Activated gamma-delta T cell treated with anti-CD3 and anti-CD28 coated beads, Interleukin-2, amount 50 U/mL, for 16 hours (primary cell): ENCODE measurements at regions not wholly inside any gene's neighbourhood (a gene's known extent, or its start where the extent isn't known, plus 50 kb on each side); places are given as distances from the start of the nearest gene placed in this dataset.
A peak's percentile ranks its signal among the peaks of the same experiment; 100 is the strongest.
"Not testable (repeated sequence)": the region's sequence is repeated elsewhere in the genome, so short reads cannot be mapped to it uniquely, and the experiment has no call there.

ENCODE experiments used
- DNase-seq: peaks from one replicate; pipeline ENCODE4 v3.0.0-alpha.2; 2020; ENCODE audit warnings: low read depth

GRCh38 chr14:106768972-106769700 lies 1242.8 kb downstream of the TMEM121 start:
- not testable (repeated sequence) for DNase-seq

DNA sequence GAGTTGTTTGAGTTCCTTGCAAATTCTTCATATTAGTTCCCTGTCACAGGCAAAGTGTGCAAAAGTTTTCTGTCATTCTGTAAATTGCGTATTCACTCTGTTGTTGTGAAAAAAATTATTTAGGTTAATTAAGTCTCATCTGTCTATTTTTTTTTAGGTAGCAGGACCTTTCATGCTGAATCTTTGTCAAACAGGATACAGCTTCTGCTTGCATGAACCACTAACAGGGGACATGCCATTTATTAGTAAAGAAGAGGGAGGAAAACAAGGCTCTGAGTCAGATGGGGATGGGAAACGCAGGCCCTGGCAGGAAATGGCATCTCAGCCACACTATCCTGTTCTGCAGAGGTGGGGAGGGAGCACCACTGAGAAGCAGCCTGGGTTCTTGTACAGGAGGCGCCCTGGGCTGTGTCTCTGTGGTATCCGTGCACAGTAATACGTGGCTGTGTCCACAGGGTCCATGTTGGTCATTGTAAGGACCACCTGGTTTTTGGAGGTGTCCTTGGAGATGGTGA lies 1243.8 kb downstream of the TMEM121 start:
- not testable (repeated sequence) for DNase-seq

- peak; percentile 74 for DNase-seq
Observed at GRCh38 chr14:106774889-106775480, 1248.6 kb downstream of the TMEM121 start.

- DNase-seq, result no peak
Observed at GRCh38 chr14:106776395-106776983, 1250.1 kb downstream of the TMEM121 start.

DNA sequence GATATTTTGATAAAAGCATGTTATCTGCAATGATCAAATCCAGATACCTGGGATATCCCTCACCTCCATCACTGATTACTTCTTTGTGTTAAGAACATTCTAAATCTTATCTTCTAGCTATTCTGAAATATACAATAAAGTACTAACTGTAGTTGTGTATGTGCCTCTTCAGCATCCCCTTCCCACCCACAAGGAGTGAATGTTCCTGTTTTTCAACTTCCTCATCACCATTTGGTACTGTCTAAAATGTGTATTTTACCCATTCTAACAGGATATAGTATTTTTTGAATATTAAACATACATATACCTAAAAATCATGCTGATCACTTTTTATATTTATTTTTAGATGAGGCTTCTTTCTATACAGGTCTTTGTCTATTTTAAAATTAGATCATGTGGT lies 1252.6 kb downstream of the TMEM121 start:
- no peak for DNase-seq

GRCh38 chr14:106786697-106787096 lies 1260.3 kb downstream of the TMEM121 start:
- no peak for DNase-seq

- DNase-seq, result no peak
Observed at GRCh38 chr14:106787626-106788025, 1261.2 kb downstream of the TMEM121 start.

- DNase-seq, result no peak
Observed at GRCh38 chr14:106788534-106788933, 1262.2 kb downstream of the TMEM121 start.

- DNase-seq, result no peak
Observed at GRCh38 chr14:106789318-106789717, 1262.9 kb downstream of the TMEM121 start.

GRCh38 chr14:106790189-106791036 lies 1264.0 kb downstream of the TMEM121 start:
- peak; percentile 67 for DNase-seq

- DNase-seq, result no peak
Observed at GRCh38 chr14:106792543-106792942, 1266.2 kb downstream of the TMEM121 start.

DNA sequence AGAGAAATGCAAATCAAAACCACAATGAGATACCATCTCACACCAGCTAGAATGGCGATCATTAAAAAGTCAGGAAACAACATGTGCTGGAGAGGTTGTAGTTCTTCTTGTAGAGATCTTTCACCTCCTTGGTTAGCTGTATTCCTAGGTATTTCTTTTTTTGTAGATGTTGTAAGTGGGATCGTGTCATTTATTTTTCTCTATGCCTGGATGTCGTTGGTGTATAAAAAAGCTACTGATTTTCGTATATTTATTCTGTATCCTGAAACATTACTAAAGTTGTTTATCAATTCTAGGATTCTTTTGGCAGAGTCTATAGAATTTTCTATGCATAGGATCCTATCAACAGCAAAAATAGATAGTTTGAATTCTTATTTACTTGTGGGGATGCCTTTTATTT lies 1271.8 kb downstream of the TMEM121 start:
- not testable (repeated sequence) for DNase-seq

DNA sequence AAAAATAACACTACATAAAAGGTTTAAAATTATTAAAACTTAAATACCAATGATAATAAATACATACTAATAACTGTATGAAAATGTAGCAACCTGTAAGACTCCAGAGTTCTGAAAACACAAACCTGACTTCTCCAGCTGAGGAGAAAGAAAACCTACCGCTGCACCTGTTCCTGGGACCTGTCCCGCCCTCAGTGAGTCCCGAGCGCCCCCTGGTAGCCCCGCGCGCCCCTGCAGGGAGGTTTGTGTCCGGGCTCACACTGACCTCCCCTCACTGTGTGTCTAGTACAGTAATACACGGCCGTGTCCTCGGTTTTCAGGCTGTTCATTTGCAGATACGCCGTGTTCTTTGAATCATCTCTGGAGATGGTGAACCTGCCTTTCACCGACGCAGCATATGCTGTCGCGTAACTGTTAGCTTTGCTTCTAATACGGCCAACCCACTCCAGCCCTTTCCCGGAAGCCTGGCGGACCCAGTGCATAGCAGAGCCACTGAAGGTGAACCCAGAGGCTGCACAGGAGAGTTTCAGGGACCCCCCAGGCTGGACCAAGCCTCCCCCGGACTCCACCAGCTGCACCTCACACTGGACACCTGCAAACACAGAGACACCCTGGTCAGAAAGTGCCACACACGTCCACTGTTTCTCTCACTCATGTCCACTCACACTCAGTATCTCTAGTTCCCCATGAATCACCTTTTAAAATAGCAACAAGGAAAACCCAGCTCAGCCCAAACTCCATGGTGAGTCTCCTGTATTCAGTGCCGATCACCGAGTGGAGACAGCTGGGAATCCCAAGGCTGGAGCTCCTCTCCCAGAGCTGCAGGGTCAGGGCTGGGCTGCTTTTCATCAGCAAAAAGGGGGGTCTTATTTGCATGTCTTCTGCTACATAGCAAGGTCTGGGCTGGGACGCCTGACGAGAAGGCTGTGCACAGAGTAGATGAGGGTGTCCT lies 1276.3 kb downstream of the TMEM121 start:
- no peak for DNase-seq

GRCh38 chr14:106803379-106803778 lies 1277.0 kb downstream of the TMEM121 start:
- no peak for DNase-seq

GRCh38 chr14:106807493-106807892 lies 1281.1 kb downstream of the TMEM121 start:
- DNase-seq, result no peak

DNA sequence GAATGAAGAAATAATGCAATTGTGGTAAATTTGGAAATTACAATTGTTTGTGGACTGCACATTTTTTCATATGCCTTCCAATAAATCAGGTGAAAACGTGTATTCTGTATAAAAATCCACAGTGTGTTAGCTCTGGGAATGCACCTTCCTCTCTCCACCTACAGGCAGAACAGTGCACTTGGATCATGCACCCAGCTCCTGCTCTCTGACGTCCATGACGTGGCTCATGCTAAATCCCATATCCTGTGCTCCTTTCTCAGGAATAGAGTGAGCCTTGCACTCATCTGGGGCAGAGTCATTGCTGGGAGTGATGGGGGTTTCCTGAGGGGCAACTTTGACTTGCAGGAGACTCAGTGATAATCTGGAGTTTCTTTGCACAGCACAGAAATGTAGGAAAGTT lies 1282.1 kb downstream of the TMEM121 start:
- no peak for DNase-seq

DNA sequence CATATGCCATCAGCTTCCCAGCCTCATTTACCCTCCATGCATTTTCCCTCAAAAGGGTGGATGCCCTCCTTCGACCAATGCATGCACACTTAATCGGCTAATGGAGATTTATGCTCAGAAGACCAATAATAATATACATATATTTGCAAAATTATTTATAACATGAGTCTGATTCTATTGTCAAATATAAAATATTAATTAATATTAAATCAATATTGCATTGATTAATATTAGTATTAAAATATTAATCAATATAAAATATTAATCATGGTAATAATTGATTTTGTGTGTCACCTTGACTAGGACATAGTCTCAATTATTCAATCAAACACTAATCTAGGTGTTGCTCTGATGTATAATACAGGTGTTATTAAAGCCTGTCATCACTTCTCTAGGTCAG lies 1282.5 kb downstream of the TMEM121 start:
- no peak for DNase-seq

DNA sequence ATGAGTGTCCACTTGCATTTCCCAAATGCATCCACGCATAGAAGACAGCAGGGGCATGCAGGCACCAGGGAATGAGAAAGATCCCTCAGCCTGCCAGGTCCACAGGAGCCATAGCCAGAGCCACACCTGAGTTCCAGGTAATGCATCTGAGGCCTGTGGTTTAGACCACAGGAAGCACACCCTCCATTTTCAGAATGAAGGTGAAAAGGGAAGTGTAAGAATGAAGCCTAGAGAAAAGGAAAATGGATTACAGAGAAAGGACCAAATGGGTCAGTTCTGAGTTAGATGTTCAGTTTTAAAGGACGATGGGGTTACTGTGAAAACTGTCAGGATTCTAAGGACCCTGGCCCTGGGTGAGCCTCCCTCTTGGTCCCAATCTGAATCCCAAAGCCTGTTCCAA lies 1283.2 kb downstream of the TMEM121 start:
- DNase-seq, result no peak

DNA sequence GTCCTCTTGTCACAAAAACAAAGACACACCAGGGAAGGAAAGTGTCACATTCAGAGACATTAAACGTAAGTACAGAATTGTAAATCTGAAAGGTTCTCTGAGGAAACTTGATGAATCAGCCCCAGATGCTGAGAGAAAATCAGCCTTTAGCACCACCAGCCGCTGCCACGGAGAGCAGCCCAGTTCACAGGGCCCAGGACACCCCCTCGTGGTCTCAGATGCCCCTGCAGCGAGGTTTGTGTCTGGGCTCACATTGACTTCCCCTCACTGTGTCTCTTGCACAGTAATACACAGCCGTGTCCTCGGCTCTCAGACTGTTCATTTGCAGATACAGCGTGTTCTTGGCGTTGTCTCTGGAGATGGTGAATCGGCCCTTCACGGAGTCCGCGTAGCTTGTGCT lies 1283.8 kb downstream of the TMEM121 start:
- not testable (repeated sequence) for DNase-seq

- no peak for DNase-seq
Observed at GRCh38 chr14:106811162-106811561, 1284.8 kb downstream of the TMEM121 start.
